HG02610 (cell line): ENCODE measurements at regions not wholly inside any gene's neighbourhood (a gene's known extent, or its start where the extent isn't known, plus 50 kb on each side); places are given as distances from the start of the nearest gene placed in this dataset.
"Not testable (repeated sequence)": the region's sequence is repeated elsewhere in the genome, so short reads cannot be mapped to it uniquely, and the experiment has no call there.

Source experiments
- ATAC-seq: cut with Tn5 transposase; IDR thresholded peaks from one replicate; pipeline ENCODE4 v1.9.1; 2021; ENCODE audit warnings: mild to moderate bottlenecking, moderate library complexity; ENCODE audit not compliant: unreplicated experiment

DNA sequence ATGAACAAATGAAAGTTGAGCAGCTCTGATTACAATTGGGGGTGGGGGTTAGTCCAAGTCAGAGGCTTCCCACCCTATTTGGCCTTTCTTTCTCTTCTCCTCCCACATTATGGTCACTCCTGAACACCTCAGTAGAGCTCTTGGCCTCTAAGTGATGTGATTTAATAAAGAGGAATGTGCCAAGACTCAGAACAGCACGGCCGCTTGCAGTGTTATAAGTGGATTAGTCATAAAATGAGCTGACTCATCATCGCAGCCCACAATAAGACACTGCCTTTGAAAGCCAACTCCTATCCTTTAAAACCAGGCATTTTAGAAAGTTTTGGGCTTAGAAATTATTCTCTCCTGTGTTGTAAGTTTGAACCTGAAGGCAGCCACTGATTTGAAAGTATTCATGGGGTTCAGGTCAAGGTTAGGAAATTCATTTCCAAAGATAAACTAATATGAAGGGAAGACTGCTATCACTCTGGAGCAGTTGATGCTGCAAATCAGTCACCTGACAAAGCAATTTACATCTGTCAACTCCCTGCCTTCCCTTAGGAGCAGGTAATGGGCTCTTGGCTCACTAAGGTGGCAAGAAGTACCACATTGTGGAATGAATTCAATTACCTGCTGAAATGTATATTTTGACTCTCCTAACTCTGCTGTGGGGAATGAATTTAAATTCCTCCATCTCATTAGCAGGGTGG lies 283.6 kb upstream of the NMUR2 start:
- no peak for ATAC-seq

DNA sequence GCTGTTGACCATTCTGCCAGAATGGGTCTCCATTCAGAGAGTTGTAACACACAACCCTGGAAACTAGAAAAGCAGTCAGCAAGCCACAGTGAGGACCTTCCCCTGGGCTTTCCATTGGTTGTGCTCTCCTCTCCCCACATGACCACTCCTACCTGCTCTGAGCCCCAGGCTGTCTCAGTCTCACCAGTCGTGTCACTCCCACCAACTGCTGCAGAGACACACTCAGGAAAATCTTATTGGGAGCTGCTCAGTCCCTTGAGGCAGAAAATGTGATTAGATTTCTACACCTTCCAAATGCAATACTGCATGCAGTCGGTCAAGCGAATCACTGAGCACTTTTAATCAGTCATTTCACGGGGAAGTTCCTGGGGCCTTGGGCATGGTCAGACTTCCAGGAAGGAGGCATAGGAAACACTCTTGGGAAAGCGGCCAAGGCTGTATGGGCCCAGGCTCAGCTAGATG lies 284.2 kb upstream of the NMUR2 start:
- no peak for ATAC-seq

DNA sequence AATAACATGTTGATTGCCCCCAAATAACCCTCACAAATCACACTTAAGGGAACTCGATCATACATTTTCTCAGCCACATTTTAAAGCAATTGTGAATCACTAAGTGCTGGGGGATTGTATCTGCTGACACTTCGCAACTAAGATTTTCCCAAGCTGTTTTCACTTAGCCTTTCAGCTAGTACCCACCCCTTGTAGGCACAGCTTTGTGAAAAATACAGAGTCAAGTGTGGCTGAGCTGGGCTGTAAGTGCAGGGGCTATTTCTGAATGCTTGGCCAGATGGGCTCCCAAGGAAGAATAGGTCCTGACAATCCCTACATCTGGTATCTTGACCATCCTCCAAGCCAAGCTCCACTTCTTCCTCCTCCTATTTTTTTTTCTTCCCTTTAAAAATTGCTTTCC lies 289.2 kb upstream of the NMUR2 start:
- ATAC-seq, result no peak

DNA sequence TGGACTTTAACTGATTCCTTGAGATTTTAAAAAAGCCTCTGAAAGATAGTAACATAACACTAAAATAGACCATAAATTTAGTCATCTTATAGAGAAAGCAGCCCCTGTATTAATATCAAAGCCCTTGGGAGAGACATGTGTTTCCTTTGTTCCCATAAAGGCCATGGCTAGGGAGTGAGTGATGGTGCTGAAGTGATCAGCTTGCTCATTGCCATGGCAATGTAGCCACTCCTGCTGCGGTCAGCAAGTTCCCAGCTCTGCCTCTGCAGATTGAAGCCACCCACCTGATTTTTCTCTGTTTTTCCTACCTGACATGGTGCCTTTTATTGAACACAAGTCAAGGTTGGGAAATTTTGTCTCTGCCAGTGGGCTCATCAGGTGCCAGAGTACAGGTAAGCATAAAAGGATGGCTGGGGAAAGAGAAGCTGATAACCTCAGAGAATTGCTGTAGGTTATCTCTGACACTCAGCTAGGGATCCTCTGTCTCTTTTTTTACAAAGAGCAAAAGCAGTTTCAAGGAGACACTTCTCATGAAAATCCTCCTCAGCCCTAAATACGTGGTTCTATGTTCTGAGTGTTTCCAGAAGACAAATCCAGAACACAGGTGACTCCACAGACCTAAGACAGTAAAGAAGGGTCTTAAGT lies 296.3 kb upstream of the NMUR2 start:
- ATAC-seq, result no peak

DNA sequence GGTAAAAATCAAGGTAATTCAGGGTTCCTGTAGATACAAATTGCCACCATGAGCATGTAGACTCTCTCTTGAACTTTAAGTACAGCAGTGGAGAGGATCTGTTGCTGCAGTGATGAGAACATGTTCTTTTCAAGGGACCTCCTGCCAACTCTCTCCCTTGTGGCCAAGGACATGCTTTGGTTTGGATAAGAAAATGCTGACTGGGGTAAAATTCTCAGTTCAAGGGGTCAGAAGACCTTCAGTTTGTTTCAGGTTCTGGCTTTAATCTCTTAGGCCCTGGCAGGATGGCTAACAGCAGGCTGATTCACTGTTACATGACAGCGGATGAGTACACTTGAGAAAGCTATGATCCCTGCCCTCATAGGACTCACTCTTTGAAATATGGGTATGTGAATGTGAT lies 299.2 kb upstream of the NMUR2 start:
- ATAC-seq, result no peak

DNA sequence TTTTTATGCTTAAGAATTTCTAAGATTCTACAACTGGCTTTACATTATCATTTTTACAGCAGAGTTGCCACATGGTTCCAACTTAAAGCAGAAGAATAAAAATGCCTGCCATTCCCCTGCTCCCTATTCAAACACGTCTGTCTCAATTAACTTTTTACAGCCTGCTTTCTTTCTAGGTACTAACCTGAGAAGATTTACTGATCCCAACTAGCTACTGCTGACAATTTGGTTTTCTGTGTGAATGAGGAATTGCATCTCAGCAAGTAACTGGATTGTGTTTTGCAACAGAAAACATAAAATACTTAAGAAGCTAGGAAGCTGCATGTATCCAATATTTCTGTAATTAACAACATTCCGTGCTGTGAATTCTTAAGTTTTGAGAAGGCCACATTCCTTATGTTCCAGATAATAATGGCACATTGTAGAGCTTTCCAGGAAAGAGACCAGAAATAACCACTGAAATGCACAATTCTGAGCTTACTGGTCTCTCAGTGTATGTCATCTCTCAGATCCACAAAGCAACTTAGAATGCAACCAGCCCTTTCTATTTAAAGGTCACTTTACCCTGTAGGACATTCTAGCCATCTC lies 306.8 kb upstream of the NMUR2 start:
- no peak for ATAC-seq

DNA sequence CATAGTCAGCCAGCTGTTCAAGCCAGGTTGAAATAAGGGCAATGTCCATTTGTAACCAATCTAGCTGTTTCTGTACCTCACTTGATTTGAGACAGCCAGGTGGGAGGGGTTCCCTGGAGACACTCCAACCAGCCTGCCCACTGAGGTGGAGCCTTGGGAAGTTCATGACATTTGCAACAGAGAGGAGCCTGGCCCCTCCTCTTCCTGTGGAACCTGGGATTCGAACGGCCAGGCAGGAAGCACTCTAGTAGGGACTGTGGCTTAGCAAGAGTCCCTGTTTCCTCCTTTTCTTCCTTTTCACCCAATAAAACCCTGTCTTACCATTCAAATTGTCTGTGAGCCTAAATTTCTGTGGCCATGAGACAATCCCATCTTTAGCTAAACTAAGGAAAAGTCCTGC lies 312.3 kb upstream of the NMUR2 start:
- no peak for ATAC-seq

DNA sequence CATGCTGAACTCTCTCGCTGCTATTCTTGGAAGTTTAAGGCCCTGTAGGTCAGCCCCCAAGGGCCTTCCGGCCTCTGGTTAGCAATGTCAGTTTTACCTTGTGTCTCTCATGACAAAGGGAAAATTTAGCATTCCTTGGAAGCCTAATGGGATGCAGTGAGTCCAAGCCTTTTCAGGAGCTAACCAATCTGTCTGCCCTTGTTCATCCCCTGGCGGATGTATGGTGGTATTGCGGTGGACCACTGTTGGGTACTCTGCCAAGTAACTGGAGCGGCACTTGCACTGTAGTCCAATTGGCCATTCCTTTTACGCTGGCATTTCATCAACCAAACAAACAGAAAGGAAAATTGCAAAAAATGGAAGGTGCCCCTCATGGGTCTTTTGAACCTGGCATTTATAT lies 318.4 kb upstream of the NMUR2 start:
- ATAC-seq, result no peak

DNA sequence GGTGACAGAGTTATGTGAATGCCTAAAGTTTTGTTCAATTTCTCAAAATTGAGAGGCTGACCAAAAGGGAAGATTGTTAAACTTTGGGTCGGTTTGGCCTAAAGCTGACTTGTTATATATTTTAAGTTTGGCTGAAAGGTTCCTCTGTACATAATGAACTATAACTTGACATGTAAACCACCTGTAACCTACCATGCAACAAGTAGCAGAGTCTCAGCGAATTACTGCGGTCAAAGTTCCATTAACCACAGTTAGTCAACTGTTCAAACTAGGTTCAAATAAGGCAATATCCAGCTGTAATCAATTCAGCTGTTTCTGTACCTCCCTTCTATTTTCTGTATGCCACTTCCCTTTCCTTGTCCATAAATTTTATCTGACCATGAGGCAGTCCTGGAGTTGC lies 325.1 kb upstream of the NMUR2 start:
- ATAC-seq, result no peak

DNA sequence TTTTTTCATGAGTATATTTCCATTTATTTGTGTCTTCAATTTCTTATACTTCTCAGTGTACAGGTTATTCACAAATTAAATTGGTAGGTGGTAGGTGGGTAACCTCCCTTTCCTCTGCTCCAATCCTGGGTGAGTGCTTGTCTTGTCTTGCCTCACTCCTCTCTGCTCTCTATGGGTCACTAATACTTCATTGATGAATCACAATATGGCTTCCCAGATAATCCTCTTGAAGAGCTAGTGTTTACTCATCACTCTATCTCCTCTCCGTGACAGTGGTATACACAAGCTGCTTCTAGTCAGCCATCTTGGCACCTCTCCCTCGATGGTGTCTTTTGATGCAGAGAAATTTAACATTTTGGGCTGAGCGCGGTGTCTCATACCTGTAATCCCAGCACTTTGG lies 331.8 kb upstream of the NMUR2 start:
- no peak for ATAC-seq

DNA sequence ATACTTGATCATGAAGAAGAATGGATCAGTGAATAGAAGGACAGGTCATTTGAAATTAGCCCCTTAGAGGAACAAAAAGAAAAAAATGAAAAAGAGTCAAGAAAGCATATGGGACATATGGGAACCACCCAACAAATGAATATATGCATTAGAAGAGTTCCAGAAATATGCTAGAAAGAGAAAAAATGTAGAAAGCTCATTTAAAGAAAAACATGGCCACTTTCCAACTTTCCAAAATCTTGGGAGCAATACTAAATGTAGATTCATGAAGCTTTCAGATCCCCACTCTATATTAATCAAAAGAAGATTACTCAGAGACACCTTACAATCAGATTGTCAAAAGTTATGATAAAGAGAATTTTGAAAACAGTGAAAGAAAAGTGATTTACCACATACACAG lies 334.8 kb upstream of the NMUR2 start:
- ATAC-seq, result no peak

DNA sequence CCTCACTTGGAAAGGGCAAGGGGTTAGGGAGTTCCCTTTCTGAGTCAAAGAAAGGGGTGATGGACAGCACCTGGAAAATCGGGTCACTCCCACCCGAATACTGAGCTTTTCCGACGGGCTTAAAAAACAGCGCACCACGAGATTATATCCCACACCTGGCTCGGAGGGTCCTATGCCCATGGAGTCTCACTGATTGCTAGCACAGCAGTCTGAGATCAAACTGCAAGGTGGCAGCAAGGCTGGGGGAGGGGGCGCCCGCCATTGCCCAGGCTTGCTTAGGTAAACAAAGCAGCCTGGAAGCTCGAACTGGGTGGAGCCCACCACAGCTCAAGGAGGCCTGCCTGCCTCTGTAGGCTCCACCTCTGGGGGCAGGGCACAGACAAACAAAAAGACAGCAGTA lies 336.0 kb upstream of the NMUR2 start:
- not testable (repeated sequence) for ATAC-seq

DNA sequence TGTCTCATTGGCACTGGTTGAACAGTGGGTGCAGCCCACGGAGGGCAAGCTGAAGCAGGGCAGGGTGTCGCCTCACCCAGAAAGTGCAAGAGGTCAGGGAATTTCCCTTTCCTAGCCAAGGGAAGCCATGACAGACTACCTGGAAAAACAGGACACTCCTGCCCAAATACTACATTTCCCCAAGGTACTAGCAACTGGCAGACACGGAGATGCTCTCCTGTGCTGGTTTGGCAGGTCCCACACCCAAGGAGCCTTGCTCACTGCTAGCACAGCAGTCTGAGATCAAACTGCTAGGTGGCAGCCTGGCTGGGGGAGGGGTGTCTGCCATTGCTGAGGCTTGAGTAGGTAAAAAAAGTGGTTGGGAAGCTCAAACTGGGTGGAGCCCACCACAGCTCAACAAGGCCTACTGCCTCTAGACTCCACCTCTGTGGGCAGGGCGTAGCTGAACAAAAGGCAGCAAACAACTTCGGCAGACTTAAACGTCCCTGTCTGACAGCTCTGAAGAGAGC lies 382.7 kb upstream of the NMUR2 start:
- ATAC-seq, result not testable (repeated sequence)

DNA sequence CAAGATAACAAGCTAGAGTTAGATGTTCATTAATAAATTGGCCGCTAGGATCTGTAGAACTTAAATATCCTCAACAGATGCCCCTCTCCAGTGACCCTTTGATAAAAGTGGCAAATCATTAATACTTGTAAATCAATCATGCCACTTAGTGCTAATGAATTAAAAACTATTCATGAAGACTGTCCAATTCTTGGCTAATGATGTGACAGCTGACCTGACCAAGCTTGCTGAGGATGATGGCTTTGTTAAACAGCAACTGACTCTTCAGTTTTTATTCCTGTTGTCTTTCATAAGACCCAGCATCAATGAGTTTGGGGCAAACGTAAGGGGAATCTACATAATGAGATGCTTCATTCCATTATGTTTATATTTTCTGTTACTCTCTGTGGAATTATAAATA lies 396.8 kb upstream of the NMUR2 start:
- no peak for ATAC-seq

DNA sequence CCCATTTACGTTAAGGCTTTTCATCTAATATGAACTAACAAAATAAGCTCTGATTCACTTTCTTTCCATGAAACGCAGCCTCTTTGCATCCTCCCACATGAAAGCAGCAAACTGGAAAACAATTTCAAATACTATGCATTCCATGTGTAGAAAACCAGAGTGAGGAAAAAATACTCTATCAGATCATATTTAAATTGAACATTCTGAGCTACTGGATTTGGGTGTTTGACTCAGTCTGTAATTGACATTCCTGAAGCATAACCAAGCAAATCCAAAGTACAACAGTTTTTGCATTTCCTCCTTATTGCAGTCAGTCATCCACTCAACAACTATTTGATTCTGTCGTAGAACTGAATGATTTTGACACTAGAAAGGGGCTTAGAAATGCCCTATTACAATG lies 399.1 kb upstream of the NMUR2 start:
- no peak for ATAC-seq

DNA sequence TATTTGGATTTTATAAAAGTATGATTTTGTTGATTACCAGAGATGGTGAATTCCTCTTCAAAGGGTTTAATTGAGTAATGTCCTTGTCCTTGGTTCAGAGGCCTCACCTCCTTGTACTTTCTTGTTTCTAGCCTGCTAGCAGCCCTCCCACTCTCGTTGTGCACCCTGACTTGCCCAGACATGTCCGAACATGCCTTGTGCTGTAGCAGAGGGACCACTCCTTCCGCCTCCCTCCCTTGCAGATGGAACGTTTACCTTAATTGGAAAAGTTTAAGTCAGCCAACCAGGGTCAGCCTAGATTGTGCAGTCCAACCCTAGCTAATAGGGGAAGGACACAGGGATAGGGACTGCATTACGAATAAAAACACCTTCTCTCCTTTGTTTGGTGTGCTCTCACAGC lies 406.9 kb upstream of the NMUR2 start:
- no peak for ATAC-seq

DNA sequence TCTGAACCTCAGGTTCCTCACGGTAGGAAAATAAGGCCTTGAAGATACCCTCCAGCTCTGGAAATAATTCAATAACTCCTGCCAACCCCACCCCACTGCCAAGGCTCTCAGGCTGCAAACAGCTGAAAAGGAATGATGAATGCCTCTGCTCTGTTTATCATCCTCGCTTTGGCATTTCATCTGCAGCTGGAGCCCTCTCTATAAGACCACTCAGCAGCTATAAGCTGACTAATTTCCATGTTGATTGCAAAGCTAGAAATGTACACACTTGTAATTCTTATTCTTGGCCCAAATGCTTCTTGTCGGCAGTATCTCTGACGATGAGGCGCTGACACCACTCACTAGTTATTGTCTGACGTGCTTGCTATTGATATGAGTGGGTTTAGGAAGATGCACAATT lies 408.4 kb upstream of the NMUR2 start:
- no peak for ATAC-seq

DNA sequence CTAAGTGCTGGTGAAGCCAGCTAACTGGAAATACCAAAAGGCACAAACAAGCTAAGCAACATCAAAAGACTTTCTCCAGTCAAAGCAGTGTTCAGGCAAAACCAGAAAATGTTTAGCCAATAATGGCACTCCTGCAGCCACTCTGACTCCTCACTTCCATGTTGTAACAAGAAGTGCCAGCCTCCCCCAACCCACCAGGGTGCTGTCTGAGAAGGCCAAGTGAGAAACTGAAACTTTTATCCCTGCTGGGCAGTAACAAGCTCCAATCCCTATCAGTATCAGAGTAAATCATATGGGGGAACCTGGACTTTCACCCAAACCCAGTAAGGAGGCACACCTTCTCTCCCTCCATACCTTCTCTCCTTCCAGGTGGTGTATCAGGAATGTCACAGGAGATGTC lies 414.8 kb upstream of the NMUR2 start:
- no peak for ATAC-seq

DNA sequence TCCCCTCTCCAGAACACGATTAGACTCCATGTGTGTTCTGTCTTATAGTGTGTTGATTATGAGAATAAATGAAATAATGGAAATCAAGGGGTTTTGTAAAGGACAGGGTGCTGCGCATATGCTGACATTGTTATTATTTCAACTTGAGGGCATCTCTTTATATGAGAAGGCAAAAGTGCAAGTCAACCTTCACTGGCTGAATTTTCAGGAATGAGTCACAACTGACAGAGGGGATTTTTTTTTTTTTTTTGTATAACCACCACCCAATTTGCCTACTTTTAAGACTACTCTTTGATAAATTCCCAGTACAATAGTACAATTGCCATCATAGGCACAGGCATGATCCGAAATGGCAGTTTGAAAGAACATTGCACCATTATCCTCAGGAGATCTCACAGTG lies 419.2 kb upstream of the NMUR2 start:
- peak; percentile 85 for ATAC-seq

DNA sequence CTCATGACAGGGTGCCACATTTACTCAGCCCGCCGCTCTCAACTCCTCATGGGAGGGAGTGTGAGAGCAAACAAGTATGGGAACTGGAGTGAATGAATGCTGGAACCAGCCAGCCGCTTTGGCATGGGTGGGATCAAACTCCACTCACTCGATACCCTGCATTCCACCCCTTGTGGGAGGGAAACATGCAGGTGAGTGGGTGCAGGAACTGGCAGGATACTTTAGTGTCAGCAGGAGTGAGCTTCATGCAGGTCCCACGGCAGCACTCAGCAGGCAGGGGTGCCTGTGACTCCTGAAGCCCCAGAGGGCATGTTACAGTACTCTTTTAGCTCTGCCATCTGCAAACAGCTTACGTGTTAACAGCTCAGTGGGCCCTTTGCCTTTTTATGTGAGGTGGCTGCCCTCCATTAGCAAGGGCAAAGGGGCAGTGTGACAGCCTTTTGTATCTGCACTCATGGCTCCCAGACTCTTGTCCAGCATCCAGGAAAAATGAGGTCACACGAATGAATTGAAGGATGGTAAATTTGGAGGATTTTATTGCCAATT lies 433.2 kb upstream of the NMUR2 start:
- ATAC-seq, result no peak

DNA sequence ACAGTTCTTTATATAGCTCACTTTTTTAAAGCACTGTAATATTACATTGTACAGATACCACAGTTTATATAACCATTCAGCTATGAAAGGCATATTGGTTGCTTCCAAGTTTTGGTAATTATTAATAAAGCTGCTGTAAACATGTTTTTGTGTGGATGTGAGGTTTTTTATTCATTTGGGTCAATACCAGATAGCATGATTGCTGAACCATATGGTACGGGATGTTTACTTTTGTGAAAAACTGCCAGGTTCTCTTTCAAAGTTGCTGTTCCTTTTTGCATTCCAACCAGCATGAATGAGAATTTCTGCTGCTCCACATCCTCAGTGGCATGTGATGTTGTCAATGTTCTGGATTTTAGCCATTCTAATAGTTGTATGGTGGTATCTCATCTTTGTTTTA lies 439.6 kb upstream of the NMUR2 start:
- no peak for ATAC-seq

DNA sequence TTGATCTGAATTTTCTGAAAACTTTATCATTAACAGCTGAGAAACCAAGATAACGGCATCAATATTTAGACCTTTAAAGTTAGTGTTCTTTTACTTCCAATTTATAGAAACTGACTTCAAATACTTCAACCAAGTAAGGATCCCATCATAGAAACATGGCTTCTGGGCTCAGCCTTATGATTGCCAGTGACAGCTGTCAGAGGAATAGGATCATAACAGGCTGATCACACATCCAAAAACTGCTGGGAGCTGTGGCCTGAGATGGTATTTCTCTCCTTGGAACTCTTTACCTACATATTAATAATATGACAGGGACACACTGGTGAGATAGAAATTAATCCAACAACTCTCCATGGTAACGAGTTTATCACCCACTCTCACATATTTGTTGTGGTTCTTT lies 448.3 kb upstream of the NMUR2 start:
- ATAC-seq, result no peak
